A549 (cell line): ENCODE measurements at regions not wholly inside any gene's neighbourhood (a gene's known extent, or its start where the extent isn't known, plus 50 kb on each side); places are given as distances from the start of the nearest gene placed in this dataset.
"Not testable (repeated sequence)": the region's sequence is repeated elsewhere in the genome, so short reads cannot be mapped to it uniquely, and the experiment has no call there.

Experiments
- ATAC-seq, 2 experiments: fragments of 200-7000 bp in 1 of 2; fragments of >200 bp in 1 of 2; cut with Nextera tagmentation in 1 of 2; cut with Tn5 transposase in 1 of 2; 3 replicates each; pipeline versions ENCODE4 v1.8.0 to v1.9.1; 2018 to 2020; ENCODE audit warnings: mild to moderate bottlenecking in 1 of 2, moderate library complexity in 1 of 2
- CTCF ChIA-PET: fragments of 300-600 bp; sonication (Branson Sonifier 250); formaldehyde crosslinking; extraction: SDS; loops from one replicate; lab custom pipeline; 2021; ENCODE audit warnings: antibody characterized with exemption, inconsistent platforms; lab: Yijun Ruan, JAX
- POLR2A ChIA-PET: fragments of 350-600 bp; formaldehyde crosslinking; extraction: SDS; loops from one replicate; lab custom pipeline; 2021; ENCODE audit warnings: antibody characterized with exemption, inconsistent platforms; lab: Yijun Ruan, JAX
- DNase-seq, 2 experiments: peaks; one replicate each; pipeline versions ENCODE4 v3.0.0 to v3.0.0-alpha.2; 2011 to 2016; ENCODE audit warnings: low read depth in 1 of 2, low spot score in 1 of 2
- FAIRE-seq: peaks from 2 replicates; lab custom pipeline; 2011; peaks lifted over from hg19 to GRCh38; lab: Jason Lieb, UNC
- H3K27ac ChIP-seq, 2 experiments: fragments of >200 bp; sonication (Bioruptor Twin); formaldehyde crosslinking; 3 replicates each; pipeline ENCODE4 v1.5.1; 2016 to 2017
- H3K4me1 ChIP-seq: fragments of >200 bp; sonication (Bioruptor Twin); formaldehyde crosslinking; 3 replicates; pipeline ENCODE4 v1.6.1; 2016
- H3K4me2 ChIP-seq: fragments of >200 bp; sonication (Bioruptor Twin); formaldehyde crosslinking; 3 replicates; pipeline ENCODE4 v1.6.1; 2016
- H3K4me3 ChIP-seq: fragments of >200 bp; sonication (Bioruptor Twin); formaldehyde crosslinking; 3 replicates; pipeline ENCODE4 v1.5.1; 2016
- H3K9me3 ChIP-seq: fragments of >200 bp; sonication (Bioruptor Twin); formaldehyde crosslinking; 3 replicates; pipeline ENCODE4 v1.6.1; 2016
- BHLHE40 ChIP-seq: IDR thresholded peaks from 2 replicates; pipeline ENCODE4 v1.6.1; 2012; ENCODE audit warnings: low read depth, low read length, inconsistent platforms
- CEBPB ChIP-seq, 2 experiments: fragments of >200 bp in 1 of 2; sonication (Bioruptor Twin) in 1 of 2; formaldehyde crosslinking in 1 of 2; IDR thresholded peaks; 2 replicates each; pipeline ENCODE4 v1.6.1; 2012 to 2016
- EHF ChIP-seq: fragments of 250-450 bp; sonication (Bioruptor Pico); IDR thresholded peaks from 2 replicates; pipeline ENCODE4 v1.5.0; 2020; ENCODE audit warnings: mild to moderate bottlenecking
- ESRRA ChIP-seq: fragments of 150-350 bp; IDR thresholded peaks from 2 replicates; pipeline ENCODE4 v1.6.1; 2014; ENCODE audit warnings: mild to moderate bottlenecking, low read length, borderline replicate concordance
- FOSB ChIP-seq: fragments of 250-450 bp; sonication (Bioruptor Pico); IDR thresholded peaks from 2 replicates; pipeline ENCODE4 v1.5.0; 2020; ENCODE audit warnings: mild to moderate bottlenecking, moderate library complexity
- HEYL ChIP-seq: fragments of 250-450 bp; sonication (Bioruptor Pico); IDR thresholded peaks from 2 replicates; pipeline ENCODE4 v1.8.0; 2021; ENCODE audit warnings: mild to moderate bottlenecking, moderate library complexity
- HOXB5 ChIP-seq: fragments of 250-450 bp; sonication (Bioruptor Pico); IDR thresholded peaks from 2 replicates; pipeline ENCODE4 v1.5.0; 2020; ENCODE audit warnings: mild to moderate bottlenecking, moderate library complexity
- MAFK ChIP-seq: fragments of 450-650 bp; IDR thresholded peaks from 2 replicates; pipeline ENCODE4 v1.6.1; 2014; ENCODE audit not compliant: partially characterized antibody
- POLR2A ChIP-seq: IDR thresholded peaks from 2 replicates; pipeline ENCODE4 v1.6.1; 2012; ENCODE audit warnings: mild to moderate bottlenecking, low read length
- RCOR1 ChIP-seq: fragments of 150-350 bp; IDR thresholded peaks from 2 replicates; pipeline ENCODE4 v1.6.1; 2014; ENCODE audit warnings: antibody characterized with exemption, low read length, low read depth
- RFX5 ChIP-seq: fragments of 450-650 bp; IDR thresholded peaks from 2 replicates; pipeline ENCODE4 v1.7.1; 2014; ENCODE audit warnings: antibody characterized with exemption, mild to moderate bottlenecking, moderate library complexity
- SREBF2 ChIP-seq: fragments of 450-650 bp; IDR thresholded peaks from 2 replicates; pipeline ENCODE4 v1.6.1; 2014; ENCODE audit warnings: mild to moderate bottlenecking, moderate library complexity
- USF2 ChIP-seq: fragments of 450-650 bp; IDR thresholded peaks from 2 replicates; pipeline ENCODE4 v1.6.1; 2014; ENCODE audit warnings: antibody characterized with exemption
- ZC3H11A ChIP-seq: fragments of 450-650 bp; IDR thresholded peaks from 2 replicates; pipeline ENCODE4 v1.6.1; 2014; ENCODE audit warnings: antibody characterized with exemption, mild to moderate bottlenecking
- ZFP36 ChIP-seq: fragments of 450-650 bp; IDR thresholded peaks from 2 replicates; pipeline ENCODE4 v1.6.1; 2014; ENCODE audit warnings: borderline replicate concordance; ENCODE audit not compliant: partially characterized antibody
- ZNF302 ChIP-seq: fragments of 250-450 bp; sonication (Bioruptor Pico); IDR thresholded peaks from 2 replicates; pipeline ENCODE4 v1.9.0; 2021; ENCODE audit warnings: inconsistent platforms, mild to moderate bottlenecking, moderate library complexity
- WGBS: methylation state at CpG from one replicate; pipeline ENCODE4 v1.1.6; 2017; ENCODE audit errors: missing lambda C conversion rate; 5-methylcytosine and 5-hydroxymethylcytosine counted together
- TF ChIP-seq, protein P1 (sequence below): fragments of 250-450 bp; sonication (Bioruptor Pico); IDR thresholded peaks from 2 replicates; pipeline ENCODE4 v1.5.0; 2021; ENCODE audit warnings: mild to moderate bottlenecking, moderate library complexity, borderline replicate concordance
- TF ChIP-seq, protein P2 (sequence below): fragments of 250-450 bp; sonication (Bioruptor Pico); IDR thresholded peaks from 2 replicates; pipeline ENCODE4 v1.5.0; 2020; ENCODE audit warnings: low read depth, mild to moderate bottlenecking, moderate library complexity

- H3K9me3 ChIP-seq = no peaks in the 10 kb centered on the region
- no peak for FAIRE-seq
- H3K4me3 ChIP-seq = no peak overlapping the region
- ChIA-PET CTCF (interaction anchor here (0.7 kb wide), 2 partner anchors 13 to 19 kb away, joined by 3 read pairs; no protein-coding TSS in a partner anchor), POLR2A (no interaction called here)
- TF ChIP-seq RCOR1 = no peak
- DNase-seq = no peak
- no peaks in the 10 kb centered on the region for H3K4me1 ChIP-seq
- peak in 1 of 2 experiments; percentile 50; a peak in 1 of 6 replicates for ATAC-seq
- no peak overlapping the region for H3K4me2 ChIP-seq
- H3K27ac ChIP-seq = no peak overlapping the region
- WGBS = 40% methylated on average over 8 of the region's 8 CpGs
Observed at GRCh38 chr10:27344568-27345454, 104.2 kb upstream of the ACBD5 start.

- no peak for FAIRE-seq
- ChIA-PET CTCF (no interaction called here), POLR2A (no interaction called here)
- ATAC-seq = no peak
- TF ChIP-seq USF2 = no peak
- no peak for TF ChIP-seq ZFP36
- no peak for TF ChIP-seq ZC3H11A
- TF ChIP-seq SREBF2 = no peak
- TF ChIP-seq, protein P1, sequence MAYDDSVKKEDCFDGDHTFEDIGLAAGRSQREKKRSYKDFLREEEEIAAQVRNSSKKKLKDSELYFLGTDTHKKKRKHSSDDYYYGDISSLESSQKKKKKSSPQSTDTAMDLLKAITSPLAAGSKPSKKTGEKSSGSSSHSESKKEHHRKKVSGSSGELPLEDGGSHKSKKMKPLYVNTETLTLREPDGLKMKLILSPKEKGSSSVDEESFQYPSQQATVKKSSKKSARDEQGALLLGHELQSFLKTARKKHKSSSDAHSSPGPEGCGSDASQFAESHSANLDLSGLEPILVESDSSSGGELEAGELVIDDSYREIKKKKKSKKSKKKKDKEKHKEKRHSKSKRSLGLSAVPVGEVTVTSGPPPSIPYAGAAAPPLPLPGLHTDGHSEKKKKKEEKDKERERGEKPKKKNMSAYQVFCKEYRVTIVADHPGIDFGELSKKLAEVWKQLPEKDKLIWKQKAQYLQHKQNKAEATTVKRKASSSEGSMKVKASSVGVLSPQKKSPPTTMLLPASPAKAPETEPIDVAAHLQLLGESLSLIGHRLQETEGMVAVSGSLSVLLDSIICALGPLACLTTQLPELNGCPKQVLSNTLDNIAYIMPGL (CRISPR knock-in tag) = no peak
- no peak for TF ChIP-seq ESRRA
- TF ChIP-seq ZNF302 = no peak
- TF ChIP-seq CEBPB (IDR thresholded peaks at IDR 0.05) = no peak
- TF ChIP-seq, protein P2, sequence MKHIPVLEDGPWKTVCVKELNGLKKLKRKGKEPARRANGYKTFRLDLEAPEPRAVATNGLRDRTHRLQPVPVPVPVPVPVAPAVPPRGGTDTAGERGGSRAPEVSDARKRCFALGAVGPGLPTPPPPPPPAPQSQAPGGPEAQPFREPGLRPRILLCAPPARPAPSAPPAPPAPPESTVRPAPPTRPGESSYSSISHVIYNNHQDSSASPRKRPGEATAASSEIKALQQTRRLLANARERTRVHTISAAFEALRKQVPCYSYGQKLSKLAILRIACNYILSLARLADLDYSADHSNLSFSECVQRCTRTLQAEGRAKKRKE = no peak
- no peak for TF ChIP-seq BHLHE40
- no peak for TF ChIP-seq MAFK
- no peak for TF ChIP-seq HOXB5 (CRISPR knock-in tag)
- TF ChIP-seq EHF (CRISPR knock-in tag) = no peak
- TF ChIP-seq HEYL (CRISPR knock-in tag) = no peak
- no peak for TF ChIP-seq RFX5
- no peak for TF ChIP-seq POLR2A
- no peak for TF ChIP-seq FOSB (CRISPR knock-in tag)
- 5% methylated on average over 3 of the region's 3 CpGs for WGBS
- peak overlapping the region; percentile 1; the same call in 1 of the 3 replicates for H3K4me2 ChIP-seq
- no peaks in the 10 kb centered on the region for H3K9me3 ChIP-seq
- no peaks in the 10 kb centered on the region for H3K4me1 ChIP-seq
- H3K27ac ChIP-seq = no peak overlapping the region
- no peak overlapping the region for H3K4me3 ChIP-seq
- DNase-seq = peak in 1 of 2 experiments; percentile 15
Observed at GRCh38 chr10:27341001-27341400, 100.4 kb upstream of the ACBD5 start.

DNA sequence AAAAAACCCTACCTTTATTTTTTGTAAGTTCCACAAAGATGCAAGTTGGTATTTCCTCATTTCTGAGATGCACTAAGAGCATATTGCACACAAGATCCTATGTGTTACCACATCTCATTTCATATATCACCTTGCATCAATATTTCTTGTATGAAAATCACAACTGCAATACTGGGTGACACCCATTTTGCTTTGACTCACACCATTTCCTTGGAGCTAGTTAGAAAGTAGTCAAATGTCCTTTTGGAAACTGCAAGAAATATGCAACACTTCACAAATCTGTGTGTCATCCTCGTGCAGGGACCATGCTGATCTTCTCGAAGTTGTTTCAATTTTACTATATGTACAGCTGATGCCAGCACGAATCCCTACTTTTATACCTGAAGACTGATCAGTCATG, 94.6 kb upstream of the ACBD5 start:
- ATAC-seq, CTCF ChIA-PET, H3K27ac ChIP-seq, H3K4me1 ChIP-seq, H3K4me3 ChIP-seq, POLR2A ChIA-PET, DNase-seq, H3K9me3 ChIP-seq, H3K4me2 ChIP-seq, FAIRE-seq: not testable (repeated sequence)
- 27% methylated on average over 3 of the region's 3 CpGs for WGBS
